Muscle of back (tissue), 3 donors: ENCODE measurements at regions not wholly inside any gene's neighbourhood (a gene's known extent, or its start where the extent isn't known, plus 50 kb on each side); places are given as distances from the start of the nearest gene placed in this dataset.

Source experiments
- DNase-seq, 3 donors: peaks; one replicate each; pipeline versions ENCODE4 v3.0.0 to v3.0.0-alpha.2; 2013

GRCh38 chr4:180486342-180486741 is 1756.9 kb upstream of the TENM3 start:
- no peak for DNase-seq

GRCh38 chr4:180489787-180490186 is 1753.4 kb upstream of the TENM3 start:
- no peak for DNase-seq

- no peak for DNase-seq
Measured at GRCh38 chr4:180491210-180491609, 1752.0 kb upstream of the TENM3 start.

- DNase-seq = no peak
Measured at GRCh38 chr4:180493299-180493698, 1749.9 kb upstream of the TENM3 start.

GRCh38 chr4:180500154-180500553 is 1743.0 kb upstream of the TENM3 start:
- DNase-seq = no peak

- peak in 2 of 3 donors; percentile 20 to 43 for DNase-seq
Measured at GRCh38 chr4:180512801-180513475, 1730.3 kb upstream of the TENM3 start.

- peak in 1 of 3 donors; percentile 51 for DNase-seq
Measured at GRCh38 chr4:180518906-180519305, 1724.3 kb upstream of the TENM3 start.

GRCh38 chr4:180521181-180521580 is 1722.0 kb upstream of the TENM3 start:
- DNase-seq = no peak

GRCh38 chr4:180525523-180526077 is 1717.6 kb upstream of the TENM3 start:
- DNase-seq = no peak

- DNase-seq = peak in 1 of 3 donors; percentile 27
Measured at GRCh38 chr4:180528003-180528402, 1715.2 kb upstream of the TENM3 start.

GRCh38 chr4:180530787-180531186 is 1712.4 kb upstream of the TENM3 start:
- DNase-seq = no peak

GRCh38 chr4:180532691-180533090 is 1710.5 kb upstream of the TENM3 start:
- DNase-seq = no peak

- no peak for DNase-seq
Measured at GRCh38 chr4:180538384-180539057, 1704.7 kb upstream of the TENM3 start.

GRCh38 chr4:180539284-180539683 is 1703.9 kb upstream of the TENM3 start:
- DNase-seq = no peak

- DNase-seq = no peak
Measured at GRCh38 chr4:180541678-180542077, 1701.5 kb upstream of the TENM3 start.

- DNase-seq = peak; percentile 35 to 87 (median 48)
Measured at GRCh38 chr4:180542445-180543100, 1700.6 kb upstream of the TENM3 start.

GRCh38 chr4:180550106-180550505 is 1693.1 kb upstream of the TENM3 start:
- no peak for DNase-seq

- DNase-seq = no peak
Measured at GRCh38 chr4:180557348-180557747, 1685.9 kb upstream of the TENM3 start.

GRCh38 chr4:180557950-180558349 is 1685.3 kb upstream of the TENM3 start:
- no peak for DNase-seq

- DNase-seq = no peak
Measured at GRCh38 chr4:180558427-180558826, 1684.8 kb upstream of the TENM3 start.

GRCh38 chr4:180560896-180561295 is 1682.3 kb upstream of the TENM3 start:
- DNase-seq = peak in 2 of 3 donors; percentile 8 to 9

- no peak for DNase-seq
Measured at GRCh38 chr4:180564026-180564425, 1679.2 kb upstream of the TENM3 start.

- peak in 1 of 3 donors; percentile 16 for DNase-seq
Measured at GRCh38 chr4:180564448-180564847, 1678.8 kb upstream of the TENM3 start.
